ENCODE measurements at regions not wholly inside any gene's neighbourhood (a gene's known extent, or its start where the extent isn't known, plus 50 kb on each side); places are given as distances from the start of the nearest gene placed in this dataset.
A peak's percentile ranks its signal among the peaks of the same experiment; 100 is the strongest.
"Not testable (repeated sequence)": the region's sequence is repeated elsewhere in the genome, so short reads cannot be mapped to it uniquely, and the experiment has no call there.

- Histone ChIP-seq H3K4me3 (ENCODE audit: low read depth, low read length) (no peak overlapping the region), H3K36me3 (ENCODE audit: control insufficient read depth, insufficient read depth, low read length) (no peaks in the 10 kb centered on the region), H3K27me3 (ENCODE audit: control insufficient read depth, insufficient read depth, low read length) (no peaks in the 10 kb centered on the region)
- DNase-seq (ENCODE audit: low read depth), result no peak
- TF ChIP-seq, protein P1, sequence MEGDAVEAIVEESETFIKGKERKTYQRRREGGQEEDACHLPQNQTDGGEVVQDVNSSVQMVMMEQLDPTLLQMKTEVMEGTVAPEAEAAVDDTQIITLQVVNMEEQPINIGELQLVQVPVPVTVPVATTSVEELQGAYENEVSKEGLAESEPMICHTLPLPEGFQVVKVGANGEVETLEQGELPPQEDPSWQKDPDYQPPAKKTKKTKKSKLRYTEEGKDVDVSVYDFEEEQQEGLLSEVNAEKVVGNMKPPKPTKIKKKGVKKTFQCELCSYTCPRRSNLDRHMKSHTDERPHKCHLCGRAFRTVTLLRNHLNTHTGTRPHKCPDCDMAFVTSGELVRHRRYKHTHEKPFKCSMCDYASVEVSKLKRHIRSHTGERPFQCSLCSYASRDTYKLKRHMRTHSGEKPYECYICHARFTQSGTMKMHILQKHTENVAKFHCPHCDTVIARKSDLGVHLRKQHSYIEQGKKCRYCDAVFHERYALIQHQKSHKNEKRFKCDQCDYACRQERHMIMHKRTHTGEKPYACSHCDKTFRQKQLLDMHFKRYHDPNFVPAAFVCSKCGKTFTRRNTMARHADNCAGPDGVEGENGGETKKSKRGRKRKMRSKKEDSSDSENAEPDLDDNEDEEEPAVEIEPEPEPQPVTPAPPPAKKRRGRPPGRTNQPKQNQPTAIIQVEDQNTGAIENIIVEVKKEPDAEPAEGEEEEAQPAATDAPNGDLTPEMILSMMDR (IDR thresholded peaks at IDR 0.05; ENCODE audit: insufficient read depth, low read depth, low read length), result no peak
- POLR2A ChIA-PET, result no interaction called here
- CTCF ChIA-PET, result no interaction called here
These were observed 365.3 kb upstream of the TCF4 start for GRCh38 chr18:55953326-55953725.

DNA sequence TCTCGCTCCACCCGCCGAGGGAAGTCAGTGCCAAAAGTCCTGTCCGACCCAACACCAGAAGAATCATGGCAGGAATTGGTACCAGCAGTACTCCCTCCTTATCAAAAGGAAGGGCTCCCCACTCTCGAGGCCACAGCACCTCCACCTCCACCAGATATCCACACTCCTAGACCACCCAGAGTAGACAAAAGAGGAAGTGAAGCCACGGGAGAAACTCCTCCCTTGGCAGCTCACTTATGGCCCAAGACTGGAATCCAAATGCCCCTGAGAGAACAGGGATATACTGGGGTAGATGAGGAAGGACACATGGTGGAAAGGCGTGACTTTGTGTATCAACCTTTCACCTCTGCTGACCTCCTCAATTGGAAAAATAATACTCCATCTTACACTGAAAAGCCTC lies 363.7 kb upstream of the TCF4 start:
- POLR2A ChIA-PET; H3K36me3 ChIP-seq (ENCODE audit: control insufficient read depth, insufficient read depth, low read length); H3K4me3 ChIP-seq (ENCODE audit: low read depth, low read length); H3K27me3 ChIP-seq (ENCODE audit: control insufficient read depth, insufficient read depth, low read length); CTCF ChIA-PET; DNase-seq (ENCODE audit: low read depth): not testable (repeated sequence)

- Histone ChIP-seq H3K36me3 (ENCODE audit: control insufficient read depth, insufficient read depth, low read length) (no peaks in the 10 kb centered on the region), H3K4me3 (ENCODE audit: low read depth, low read length) (no peak overlapping the region), H3K27me3 (ENCODE audit: control insufficient read depth, insufficient read depth, low read length) (no peaks in the 10 kb centered on the region)
- DNase-seq (ENCODE audit: low read depth), result no peak
- POLR2A ChIA-PET, result no interaction called here
- TF ChIP-seq, protein P1 (IDR thresholded peaks at IDR 0.05; ENCODE audit: insufficient read depth, low read depth, low read length), result no peak
- CTCF ChIA-PET, result no interaction called here
These were observed 362.6 kb upstream of the TCF4 start for GRCh38 chr18:55950379-55951166.

GRCh38 chr18:55934821-55935220 lies 346.8 kb upstream of the TCF4 start:
- H3K4me3 ChIP-seq (ENCODE audit: low read depth, low read length), result no peak overlapping the region
- POLR2A ChIA-PET, result no interaction called here

DNA sequence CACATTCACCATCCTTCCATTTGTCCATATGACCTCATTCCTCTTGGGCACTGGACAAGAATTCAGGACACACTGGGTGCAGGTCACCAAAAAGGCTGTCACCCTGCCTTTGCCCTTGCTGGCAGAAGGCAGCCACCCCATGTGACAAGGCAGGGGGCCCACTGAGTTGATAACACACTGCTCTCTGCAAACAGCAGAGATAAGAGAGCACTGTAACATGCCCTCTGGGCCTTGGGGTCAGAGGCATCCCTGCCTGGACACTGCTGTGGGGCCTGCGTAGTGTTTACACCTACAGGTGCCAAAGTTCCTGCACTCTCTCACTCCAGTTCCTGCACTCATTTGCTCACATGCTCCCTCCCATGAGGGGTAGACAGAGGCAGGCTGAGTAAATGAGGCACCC lies 344.7 kb upstream of the TCF4 start:
- POLR2A ChIA-PET, result no interaction called here
- CTCF ChIA-PET, result no interaction called here
- TF ChIP-seq, protein P1 (IDR thresholded peaks at IDR 0.05; ENCODE audit: insufficient read depth, low read depth, low read length), result no peak
- H3K36me3 ChIP-seq (ENCODE audit: control insufficient read depth, insufficient read depth, low read length), result no peaks in the 10 kb centered on the region
- DNase-seq (ENCODE audit: low read depth), result no peak
- no peaks in the 10 kb centered on the region for H3K27me3 ChIP-seq (ENCODE audit: control insufficient read depth, insufficient read depth, low read length)
- no peak overlapping the region for H3K4me3 ChIP-seq (ENCODE audit: low read depth, low read length)

More at GRCh38 chr18:55934821-55935220, 346.8 kb upstream of the TCF4 start:
- CTCF ChIA-PET, result no interaction called here
- Histone ChIP-seq H3K36me3 (ENCODE audit: control insufficient read depth, insufficient read depth, low read length) (no peaks in the 10 kb centered on the region), H3K27me3 (ENCODE audit: control insufficient read depth, insufficient read depth, low read length) (no peaks in the 10 kb centered on the region)
- TF ChIP-seq, protein P1 (IDR thresholded peaks at IDR 0.05; ENCODE audit: insufficient read depth, low read depth, low read length), result no peak
- no peak for DNase-seq (ENCODE audit: low read depth)

DNA sequence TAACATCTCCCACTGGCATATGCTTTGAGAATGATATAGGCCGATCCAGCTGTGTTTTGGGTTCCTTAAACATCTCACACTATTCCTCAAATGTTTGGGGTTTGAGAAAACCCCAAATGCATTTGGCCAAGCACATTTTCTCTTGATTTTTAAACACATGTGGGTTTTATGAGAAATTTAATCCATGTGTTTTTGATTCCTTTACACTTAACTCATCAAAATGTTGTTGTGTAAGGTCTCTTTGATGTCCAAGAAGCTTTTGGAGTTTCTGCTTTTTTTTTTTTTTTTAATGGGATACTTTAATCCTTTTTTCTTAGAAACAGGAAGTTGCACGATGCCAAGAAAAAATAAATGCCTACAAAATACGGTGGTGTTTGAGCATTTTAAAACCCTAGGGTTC lies 339.8 kb upstream of the TCF4 start:
- ChIA-PET POLR2A (no interaction called here), CTCF (interaction anchor here (0.6 kb wide), 1 partner anchor 455 kb away, joined by 4 read pairs; no protein-coding TSS in a partner anchor)
- no peak overlapping the region for H3K4me3 ChIP-seq (ENCODE audit: low read depth, low read length)
- H3K27me3 ChIP-seq (ENCODE audit: control insufficient read depth, insufficient read depth, low read length), result no peaks in the 10 kb centered on the region
- peak; percentile 87 for DNase-seq (ENCODE audit: low read depth)
- H3K36me3 ChIP-seq (ENCODE audit: control insufficient read depth, insufficient read depth, low read length), result no peaks in the 10 kb centered on the region
- TF ChIP-seq, protein P1 (IDR thresholded peaks at IDR 0.05; ENCODE audit: insufficient read depth, low read depth, low read length), result no peak
